ENCODE measurements at regions not wholly inside any gene's neighbourhood (a gene's known extent, or its start where the extent isn't known, plus 50 kb on each side); places are given as distances from the start of the nearest gene placed in this dataset.

DNA sequence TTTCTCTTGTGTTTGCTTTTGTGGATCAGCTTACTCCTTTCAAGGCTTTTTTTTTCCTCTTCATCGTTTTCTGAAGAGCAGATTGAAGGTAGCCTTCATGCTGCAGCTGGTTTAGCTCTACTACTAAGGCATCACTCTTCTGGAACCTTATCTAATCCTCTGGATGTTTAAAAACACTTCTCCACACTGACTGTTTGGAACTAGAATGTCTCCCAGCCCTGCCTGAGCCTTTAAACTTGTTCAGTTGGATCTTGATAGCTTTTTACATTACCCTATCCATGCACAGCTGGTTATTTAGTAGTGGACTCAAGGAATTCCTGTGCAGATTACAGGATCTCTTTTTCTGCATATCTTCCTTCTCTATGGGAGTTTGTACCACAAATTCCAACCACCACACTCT is 108.9 kb upstream of the ASCC3 start:
- H3K4me3 ChIP-seq: no peak overlapping the region
- no peak overlapping the region for H3K27ac ChIP-seq
- H3K36me3 ChIP-seq: no peaks in the 10 kb centered on the region
- DNase-seq: no peak
- no peaks in the 10 kb centered on the region for H3K9me3 ChIP-seq
- no peaks in the 10 kb centered on the region for H3K4me1 ChIP-seq
- TF ChIP-seq EP300 (IDR thresholded peaks at IDR 0.05) (no peak), POLR2AphosphoS5 (IDR thresholded peaks at IDR 0.05) (no peak), POLR2A (IDR thresholded peaks at IDR 0.05) (no peak)
- TF ChIP-seq, protein P1, sequence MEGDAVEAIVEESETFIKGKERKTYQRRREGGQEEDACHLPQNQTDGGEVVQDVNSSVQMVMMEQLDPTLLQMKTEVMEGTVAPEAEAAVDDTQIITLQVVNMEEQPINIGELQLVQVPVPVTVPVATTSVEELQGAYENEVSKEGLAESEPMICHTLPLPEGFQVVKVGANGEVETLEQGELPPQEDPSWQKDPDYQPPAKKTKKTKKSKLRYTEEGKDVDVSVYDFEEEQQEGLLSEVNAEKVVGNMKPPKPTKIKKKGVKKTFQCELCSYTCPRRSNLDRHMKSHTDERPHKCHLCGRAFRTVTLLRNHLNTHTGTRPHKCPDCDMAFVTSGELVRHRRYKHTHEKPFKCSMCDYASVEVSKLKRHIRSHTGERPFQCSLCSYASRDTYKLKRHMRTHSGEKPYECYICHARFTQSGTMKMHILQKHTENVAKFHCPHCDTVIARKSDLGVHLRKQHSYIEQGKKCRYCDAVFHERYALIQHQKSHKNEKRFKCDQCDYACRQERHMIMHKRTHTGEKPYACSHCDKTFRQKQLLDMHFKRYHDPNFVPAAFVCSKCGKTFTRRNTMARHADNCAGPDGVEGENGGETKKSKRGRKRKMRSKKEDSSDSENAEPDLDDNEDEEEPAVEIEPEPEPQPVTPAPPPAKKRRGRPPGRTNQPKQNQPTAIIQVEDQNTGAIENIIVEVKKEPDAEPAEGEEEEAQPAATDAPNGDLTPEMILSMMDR (IDR thresholded peaks at IDR 0.05): no peak
- intact Hi-C loops (cut with DNase I; ENCODE audit: low total_unique reads): no loop called here
- no peaks in the 10 kb centered on the region for H3K27me3 ChIP-seq
- WGBS, 5 donors: 6 to 17% (median 13%) methylated on average over 1 of the region's 1 CpG

DNA sequence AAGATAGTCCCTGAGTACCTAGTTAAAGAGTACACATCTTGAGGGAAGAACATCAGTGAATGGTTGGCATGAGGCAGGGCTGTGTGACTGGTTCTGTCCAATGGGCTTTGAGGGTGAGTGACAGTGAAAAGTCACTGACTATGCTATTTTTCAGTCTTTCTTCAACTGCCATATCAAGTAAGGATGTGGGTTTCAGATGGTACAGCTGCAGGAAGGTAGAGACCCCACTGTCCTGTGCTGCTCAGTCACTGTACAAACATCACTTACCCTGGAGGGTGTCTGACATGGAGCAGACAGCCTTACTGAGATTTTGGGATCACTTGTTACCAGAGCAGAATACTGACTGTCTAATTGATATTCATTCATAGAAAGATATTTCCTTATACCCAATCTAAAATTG is 115.3 kb upstream of the ASCC3 start:
- no peaks in the 10 kb centered on the region for H3K36me3 ChIP-seq
- intact Hi-C loops (cut with DNase I; ENCODE audit: low total_unique reads): no loop called here
- H3K9me3 ChIP-seq: no peaks in the 10 kb centered on the region
- H3K27ac ChIP-seq: no peak overlapping the region
- no peaks in the 10 kb centered on the region for H3K4me1 ChIP-seq
- H3K4me3 ChIP-seq: no peak overlapping the region
- DNase-seq: no peak
- no peaks in the 10 kb centered on the region for H3K27me3 ChIP-seq
- TF ChIP-seq, protein P1 (IDR thresholded peaks at IDR 0.05): no peak
- TF ChIP-seq EP300 (IDR thresholded peaks at IDR 0.05) (no peak), POLR2AphosphoS5 (IDR thresholded peaks at IDR 0.05) (no peak), POLR2A (IDR thresholded peaks at IDR 0.05) (no peak)

DNA sequence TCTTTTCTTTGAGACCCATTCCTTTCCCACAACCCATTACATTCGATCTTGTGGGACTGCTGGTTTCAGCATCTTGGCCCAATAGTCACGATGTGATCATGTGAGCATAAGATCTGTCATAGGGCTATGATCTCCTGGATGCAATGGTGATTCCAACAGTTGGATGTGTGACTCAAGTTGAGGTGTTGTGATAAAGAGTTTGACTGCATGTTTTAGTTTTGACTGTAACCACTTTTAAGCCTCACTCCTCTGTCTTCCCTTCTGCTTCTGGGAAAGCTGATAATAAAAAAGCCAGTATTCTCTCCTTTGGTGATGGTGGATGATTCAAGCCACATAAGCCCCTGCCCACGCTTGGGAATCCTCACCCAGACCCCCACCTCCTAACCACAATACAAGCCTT is 117.0 kb upstream of the ASCC3 start:
- no peak for TF ChIP-seq POLR2AphosphoS5 (IDR thresholded peaks at IDR 0.05)
- no peak for TF ChIP-seq POLR2A (IDR thresholded peaks at IDR 0.05)
- TF ChIP-seq EP300 (IDR thresholded peaks at IDR 0.05): no peak
- TF ChIP-seq, protein P1 (IDR thresholded peaks at IDR 0.05): no peak
- Histone ChIP-seq H3K9me3 (peaks cover 0 to 2% (median 0%) of the 10 kb centered on the region in 4 donors), H3K4me3 (no peak overlapping the region), H3K27me3 (no peaks in the 10 kb centered on the region), H3K27ac (no peak overlapping the region), H3K4me1 (no peaks in the 10 kb centered on the region), H3K36me3 (no peaks in the 10 kb centered on the region)
- no peak for DNase-seq
- intact Hi-C loops (cut with DNase I; ENCODE audit: low total_unique reads): no loop called here
- WGBS, 5 donors: 70 to 88% (median 82%) methylated on average over 3 of the region's 3 CpGs

DNA sequence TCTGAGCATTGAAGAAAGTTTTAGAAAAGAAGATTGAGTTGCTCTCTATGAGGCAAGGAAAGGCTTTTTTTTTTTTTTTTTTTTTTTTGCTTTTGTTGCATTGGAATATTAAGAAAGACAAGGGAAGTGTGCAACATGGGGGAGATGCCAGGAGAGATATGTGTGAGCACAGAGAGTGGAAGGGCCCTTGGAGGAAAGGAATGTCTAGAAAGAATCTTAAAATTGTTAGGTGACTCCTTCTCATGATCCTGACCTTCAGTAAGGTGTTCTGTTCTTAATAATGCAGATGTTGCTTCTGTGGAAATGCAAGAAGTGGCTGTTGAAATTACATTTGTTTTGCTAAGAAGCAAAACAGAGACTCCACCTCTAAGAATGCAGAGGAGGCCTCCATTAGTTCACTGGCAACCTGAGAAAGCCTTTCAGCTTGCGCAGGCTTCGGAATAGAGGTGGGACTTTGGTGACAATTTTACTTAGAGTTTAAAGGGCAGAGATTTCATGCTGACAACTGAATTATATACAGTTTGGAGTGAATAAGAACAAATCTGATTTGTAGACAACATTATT is 118.0 kb upstream of the ASCC3 start:
- Histone ChIP-seq H3K27ac (no peak overlapping the region), H3K36me3 (no peaks in the 10 kb centered on the region), H3K27me3 (no peaks in the 10 kb centered on the region), H3K9me3 (peaks cover 0 to 7% (median 6%) of the 10 kb centered on the region in 4 donors), H3K4me1 (no peaks in the 10 kb centered on the region), H3K4me3 (no peak overlapping the region)
- TF ChIP-seq POLR2A (IDR thresholded peaks at IDR 0.05) (no peak), EP300 (IDR thresholded peaks at IDR 0.05) (no peak), POLR2AphosphoS5 (IDR thresholded peaks at IDR 0.05) (no peak)
- TF ChIP-seq, protein P1 (IDR thresholded peaks at IDR 0.05): no peak
- DNase-seq: no peak
- 62 to 98% (median 65%) methylated on average over 2 of the region's 2 CpGs for WGBS, 5 donors
- intact Hi-C loops (cut with DNase I; ENCODE audit: low total_unique reads): no loop called here
